ENCODE measurements at regions not wholly inside any gene's neighbourhood (a gene's known extent, or its start where the extent isn't known, plus 50 kb on each side); places are given as distances from the start of the nearest gene placed in this dataset.

GRCh38 chr2:75287624-75288316 is 88.5 kb upstream of the TACR1 start:
- no peak for DNase-seq
- H3K4me1 ChIP-seq (replicated peaks in 1 of 2) = no peaks in the 10 kb centered on the region
- no peak for TF ChIP-seq POLR2A (IDR thresholded peaks at IDR 0.05)
- TF ChIP-seq, protein P1, sequence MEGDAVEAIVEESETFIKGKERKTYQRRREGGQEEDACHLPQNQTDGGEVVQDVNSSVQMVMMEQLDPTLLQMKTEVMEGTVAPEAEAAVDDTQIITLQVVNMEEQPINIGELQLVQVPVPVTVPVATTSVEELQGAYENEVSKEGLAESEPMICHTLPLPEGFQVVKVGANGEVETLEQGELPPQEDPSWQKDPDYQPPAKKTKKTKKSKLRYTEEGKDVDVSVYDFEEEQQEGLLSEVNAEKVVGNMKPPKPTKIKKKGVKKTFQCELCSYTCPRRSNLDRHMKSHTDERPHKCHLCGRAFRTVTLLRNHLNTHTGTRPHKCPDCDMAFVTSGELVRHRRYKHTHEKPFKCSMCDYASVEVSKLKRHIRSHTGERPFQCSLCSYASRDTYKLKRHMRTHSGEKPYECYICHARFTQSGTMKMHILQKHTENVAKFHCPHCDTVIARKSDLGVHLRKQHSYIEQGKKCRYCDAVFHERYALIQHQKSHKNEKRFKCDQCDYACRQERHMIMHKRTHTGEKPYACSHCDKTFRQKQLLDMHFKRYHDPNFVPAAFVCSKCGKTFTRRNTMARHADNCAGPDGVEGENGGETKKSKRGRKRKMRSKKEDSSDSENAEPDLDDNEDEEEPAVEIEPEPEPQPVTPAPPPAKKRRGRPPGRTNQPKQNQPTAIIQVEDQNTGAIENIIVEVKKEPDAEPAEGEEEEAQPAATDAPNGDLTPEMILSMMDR (IDR thresholded peaks at IDR 0.05) = no peak
- 63 to 76% (median 70%) methylated on average over 1 of the region's 1 CpG for WGBS, 4 donors
- intact Hi-C loops (cut with DNase I) = no loop called here
- no peaks in the 10 kb centered on the region for H3K36me3 ChIP-seq (replicated peaks in 1 of 2)
- H3K27me3 ChIP-seq = no peaks in the 10 kb centered on the region
- no peak overlapping the region for H3K4me3 ChIP-seq
- H3K9me3 ChIP-seq (replicated peaks in 1 of 3) = no peaks in the 10 kb centered on the region
- H3K27ac ChIP-seq = no peak overlapping the region

- intact Hi-C loops (cut with DNase I) = no loop called here
- Histone ChIP-seq H3K4me3 (no peak overlapping the region), H3K9me3 (replicated peaks in 1 of 3) (no peaks in the 10 kb centered on the region), H3K27me3 (no peaks in the 10 kb centered on the region), H3K36me3 (replicated peaks in 1 of 2) (no peaks in the 10 kb centered on the region), H3K27ac (no peak overlapping the region), H3K4me1 (replicated peaks in 1 of 2) (no peaks in the 10 kb centered on the region)
- no peak for TF ChIP-seq POLR2A (IDR thresholded peaks at IDR 0.05)
- TF ChIP-seq, protein P1 (IDR thresholded peaks at IDR 0.05) = no peak
- 66 to 81% (median 74%) methylated on average over 2 of the region's 2 CpGs for WGBS, 4 donors
- no peak for DNase-seq
Measured at GRCh38 chr2:75284345-75284744, 85.0 kb upstream of the TACR1 start.

DNA sequence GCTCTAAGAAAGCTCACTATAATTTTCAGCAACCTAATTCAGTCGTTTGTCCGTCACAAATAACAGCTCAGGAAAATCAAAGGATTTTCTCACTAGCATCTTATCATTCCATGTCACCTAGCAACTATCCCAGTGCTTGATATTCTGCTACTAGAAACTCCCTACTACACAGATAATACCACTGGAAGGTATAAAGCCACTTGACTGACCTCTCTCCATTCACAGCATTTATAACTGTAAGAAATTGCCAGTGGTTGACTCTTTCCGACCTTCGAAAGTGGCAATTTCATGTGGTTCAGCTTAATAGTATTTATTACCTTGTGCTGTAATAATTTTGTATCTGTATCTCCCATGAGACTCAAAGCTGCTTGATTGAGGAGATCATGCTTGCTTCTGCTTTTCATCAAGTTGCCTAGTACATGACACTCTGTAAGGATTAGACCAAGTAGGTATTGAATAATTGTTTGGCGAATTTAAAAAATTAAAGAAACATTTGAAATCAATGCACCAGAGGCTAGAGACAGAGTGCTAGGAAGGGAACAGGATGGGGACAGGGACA is 79.6 kb upstream of the TACR1 start:
- H3K9me3 ChIP-seq (replicated peaks in 1 of 3) = no peaks in the 10 kb centered on the region
- no peak overlapping the region for H3K27ac ChIP-seq
- DNase-seq = no peak
- no peaks in the 10 kb centered on the region for H3K36me3 ChIP-seq (replicated peaks in 1 of 2)
- H3K4me3 ChIP-seq = no peak overlapping the region
- WGBS, 4 donors = 67 to 87% (median 79%) methylated on average over 5 of the region's 5 CpGs
- H3K4me1 ChIP-seq (replicated peaks in 1 of 2) = no peaks in the 10 kb centered on the region
- intact Hi-C loops (cut with DNase I) = no loop called here
- H3K27me3 ChIP-seq = no peaks in the 10 kb centered on the region
- TF ChIP-seq POLR2A (IDR thresholded peaks at IDR 0.05) = no peak
- TF ChIP-seq, protein P1 (IDR thresholded peaks at IDR 0.05) = no peak

DNA sequence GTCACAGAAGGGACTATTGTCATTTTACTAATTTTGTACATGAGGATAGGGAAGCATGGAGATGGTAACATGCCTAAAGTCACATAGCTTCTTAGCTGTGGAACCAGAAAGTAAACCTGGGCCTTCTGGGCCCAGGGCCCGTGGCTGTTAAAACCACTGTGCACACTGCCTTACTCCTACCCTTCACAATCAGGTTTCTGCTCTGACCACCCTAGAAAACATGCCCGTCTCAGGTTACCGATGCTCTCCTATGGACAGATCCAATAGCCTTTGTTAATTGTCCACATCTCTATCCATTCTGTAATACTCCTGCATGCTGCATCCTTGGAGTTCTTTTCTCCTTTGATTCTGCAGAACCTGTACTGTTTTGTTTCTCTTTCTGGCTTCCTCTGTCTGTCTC is 79.0 kb upstream of the TACR1 start:
- Histone ChIP-seq H3K9me3 (replicated peaks in 1 of 3) (no peaks in the 10 kb centered on the region), H3K4me3 (no peak overlapping the region), H3K27ac (no peak overlapping the region), H3K27me3 (no peaks in the 10 kb centered on the region), H3K4me1 (replicated peaks in 1 of 2) (no peaks in the 10 kb centered on the region), H3K36me3 (replicated peaks in 1 of 2) (no peaks in the 10 kb centered on the region)
- 79 to 93% (median 88%) methylated on average over 3 of the region's 3 CpGs for WGBS, 4 donors
- TF ChIP-seq, protein P1 (IDR thresholded peaks at IDR 0.05) = no peak
- no peak for TF ChIP-seq POLR2A (IDR thresholded peaks at IDR 0.05)
- no peak for DNase-seq
- intact Hi-C loops (cut with DNase I) = no loop called here
